ENCODE measurements at regions not wholly inside any gene's neighbourhood (a gene's known extent, or its start where the extent isn't known, plus 50 kb on each side); places are given as distances from the start of the nearest gene placed in this dataset.

GRCh38 chr1:29973406-29973805 is 737.1 kb downstream of the PTPRU start:
- no peak overlapping the region for H3K27ac Mint-ChIP-seq
- H3K36me3 Mint-ChIP-seq (ENCODE audit: insufficient read depth) = no peaks in the 10 kb centered on the region
- TF ChIP-seq CTCF (IDR thresholded peaks at IDR 0.05; ENCODE audit: unreplicated experiment) = no peak
- no peak overlapping the region for H3K4me3 Mint-ChIP-seq (ENCODE audit: low read depth)
- peaks cover 21% of the 10 kb centered on the region for H3K27me3 Mint-ChIP-seq
- DNase-seq (ENCODE audit: low spot score, unreplicated experiment) = no peak
- H3K4me1 Mint-ChIP-seq (ENCODE audit: low read depth) = no peaks in the 10 kb centered on the region
- no peaks in the 10 kb centered on the region for H3K9me3 Mint-ChIP-seq (ENCODE audit: low read depth)

- no peaks in the 10 kb centered on the region for H3K4me1 Mint-ChIP-seq (ENCODE audit: low read depth)
- no peak overlapping the region for H3K27ac Mint-ChIP-seq
- no peak for DNase-seq (ENCODE audit: low spot score, unreplicated experiment)
- no peak for TF ChIP-seq CTCF (IDR thresholded peaks at IDR 0.05; ENCODE audit: unreplicated experiment)
- H3K9me3 Mint-ChIP-seq (ENCODE audit: low read depth) = no peaks in the 10 kb centered on the region
- H3K27me3 Mint-ChIP-seq = peaks cover 21% of the 10 kb centered on the region
- H3K36me3 Mint-ChIP-seq (ENCODE audit: insufficient read depth) = no peaks in the 10 kb centered on the region
- H3K4me3 Mint-ChIP-seq (ENCODE audit: low read depth) = no peak overlapping the region
These were observed 736.2 kb downstream of the PTPRU start for GRCh38 chr1:29972421-29973053.

- TF ChIP-seq CTCF (IDR thresholded peaks at IDR 0.05; ENCODE audit: unreplicated experiment) = no peak
- Mint-ChIP-seq H3K4me3 (ENCODE audit: low read depth) (no peak overlapping the region), H3K4me1 (ENCODE audit: low read depth) (no peaks in the 10 kb centered on the region), H3K27me3 (peaks cover 21% of the 10 kb centered on the region), H3K9me3 (ENCODE audit: low read depth) (no peaks in the 10 kb centered on the region), H3K36me3 (ENCODE audit: insufficient read depth) (no peaks in the 10 kb centered on the region), H3K27ac (no peak overlapping the region)
- DNase-seq (ENCODE audit: low spot score, unreplicated experiment) = no peak
These were observed 735.4 kb downstream of the PTPRU start for GRCh38 chr1:29971703-29972102.

- Mint-ChIP-seq H3K4me3 (ENCODE audit: low read depth) (no peak overlapping the region), H3K4me1 (ENCODE audit: low read depth) (no peaks in the 10 kb centered on the region), H3K36me3 (ENCODE audit: insufficient read depth) (no peaks in the 10 kb centered on the region), H3K27ac (no peak overlapping the region), H3K27me3 (peaks cover 25% of the 10 kb centered on the region), H3K9me3 (ENCODE audit: low read depth) (no peaks in the 10 kb centered on the region)
- TF ChIP-seq CTCF (IDR thresholded peaks at IDR 0.05; ENCODE audit: unreplicated experiment) = no peak
- DNase-seq (ENCODE audit: low spot score, unreplicated experiment) = no peak
These were observed 734.5 kb downstream of the PTPRU start for GRCh38 chr1:29970747-29971325.

- no peak for DNase-seq (ENCODE audit: low spot score, unreplicated experiment)
- H3K4me1 Mint-ChIP-seq (ENCODE audit: low read depth) = no peaks in the 10 kb centered on the region
- H3K9me3 Mint-ChIP-seq (ENCODE audit: low read depth) = no peaks in the 10 kb centered on the region
These were observed 733.3 kb downstream of the PTPRU start for GRCh38 chr1:29969576-29969975.

More at GRCh38 chr1:29969576-29969975, 733.3 kb downstream of the PTPRU start:
- TF ChIP-seq CTCF (IDR thresholded peaks at IDR 0.05; ENCODE audit: unreplicated experiment) = no peak
- H3K27ac Mint-ChIP-seq = no peak overlapping the region
- peaks cover 25% of the 10 kb centered on the region for H3K27me3 Mint-ChIP-seq
- no peaks in the 10 kb centered on the region for H3K36me3 Mint-ChIP-seq (ENCODE audit: insufficient read depth)
- H3K4me3 Mint-ChIP-seq (ENCODE audit: low read depth) = no peak overlapping the region

All from progenitor cell of endocrine pancreas (in vitro differentiated cells).